PC-3 (cell line): ENCODE measurements at regions not wholly inside any gene's neighbourhood (a gene's known extent, or its start where the extent isn't known, plus 50 kb on each side); places are given as distances from the start of the nearest gene placed in this dataset.

Source experiments
- EZH2 ChIP-seq: fragments of 300-600 bp; sonication (generic); IDR thresholded peaks from one replicate; pipeline ENCODE4 v1.6.1; 2017; ENCODE audit warnings: antibody characterized with exemption, mild to moderate bottlenecking, low read length; ENCODE audit not compliant: unreplicated experiment
- EZH2phosphoT487 ChIP-seq: fragments of 300-600 bp; sonication (generic); IDR thresholded peaks from 2 replicates; pipeline ENCODE4 v1.6.1; 2018; ENCODE audit warnings: mild to moderate bottlenecking, antibody characterized with exemption, low read length, borderline replicate concordance
- TF ChIP-seq, protein P1 (sequence below): fragments of 300-600 bp; sonication (generic); conservative IDR thresholded peaks from 2 replicates; pipeline ENCODE4 v1.5.1; 2017; ENCODE audit warnings: antibody characterized with exemption, low read depth, mild to moderate bottlenecking, low read length

DNA sequence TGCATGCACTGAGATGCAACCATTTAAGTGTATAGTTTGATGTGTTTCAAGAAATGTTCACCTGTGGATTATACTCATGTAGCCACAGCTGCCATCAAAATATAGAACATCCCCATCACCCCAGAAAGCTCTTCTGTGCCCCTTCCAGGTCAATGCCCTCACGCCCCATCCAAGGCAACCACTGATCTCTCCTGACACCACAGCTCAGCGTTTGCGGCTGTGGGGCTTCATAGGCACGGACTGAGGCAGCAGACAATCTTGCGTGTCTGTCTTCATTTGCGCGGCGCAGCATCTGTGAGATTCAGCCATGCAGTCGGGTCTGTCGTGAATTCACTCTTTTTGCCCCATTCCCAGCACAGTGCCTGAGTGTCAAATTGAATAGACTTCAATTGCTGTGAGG lies 153.8 kb upstream of the UQCRFS1 start:
- TF ChIP-seq EZH2 (no peak), EZH2phosphoT487 (no peak)
- TF ChIP-seq, protein P1, sequence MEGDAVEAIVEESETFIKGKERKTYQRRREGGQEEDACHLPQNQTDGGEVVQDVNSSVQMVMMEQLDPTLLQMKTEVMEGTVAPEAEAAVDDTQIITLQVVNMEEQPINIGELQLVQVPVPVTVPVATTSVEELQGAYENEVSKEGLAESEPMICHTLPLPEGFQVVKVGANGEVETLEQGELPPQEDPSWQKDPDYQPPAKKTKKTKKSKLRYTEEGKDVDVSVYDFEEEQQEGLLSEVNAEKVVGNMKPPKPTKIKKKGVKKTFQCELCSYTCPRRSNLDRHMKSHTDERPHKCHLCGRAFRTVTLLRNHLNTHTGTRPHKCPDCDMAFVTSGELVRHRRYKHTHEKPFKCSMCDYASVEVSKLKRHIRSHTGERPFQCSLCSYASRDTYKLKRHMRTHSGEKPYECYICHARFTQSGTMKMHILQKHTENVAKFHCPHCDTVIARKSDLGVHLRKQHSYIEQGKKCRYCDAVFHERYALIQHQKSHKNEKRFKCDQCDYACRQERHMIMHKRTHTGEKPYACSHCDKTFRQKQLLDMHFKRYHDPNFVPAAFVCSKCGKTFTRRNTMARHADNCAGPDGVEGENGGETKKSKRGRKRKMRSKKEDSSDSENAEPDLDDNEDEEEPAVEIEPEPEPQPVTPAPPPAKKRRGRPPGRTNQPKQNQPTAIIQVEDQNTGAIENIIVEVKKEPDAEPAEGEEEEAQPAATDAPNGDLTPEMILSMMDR: no peak
